Hematopoietic multipotent progenitor cell treated with erythropoietin and hydrocortisone succinate and interleukin-3 and kit ligand, for 8 days (in vitro differentiated cells): ENCODE measurements at regions not wholly inside any gene's neighbourhood (a gene's known extent, or its start where the extent isn't known, plus 50 kb on each side); places are given as distances from the start of the nearest gene placed in this dataset.

Experiments
- DNase-seq: peaks from one replicate; pipeline ENCODE4 v3.0.0-alpha.2; 2015

DNA sequence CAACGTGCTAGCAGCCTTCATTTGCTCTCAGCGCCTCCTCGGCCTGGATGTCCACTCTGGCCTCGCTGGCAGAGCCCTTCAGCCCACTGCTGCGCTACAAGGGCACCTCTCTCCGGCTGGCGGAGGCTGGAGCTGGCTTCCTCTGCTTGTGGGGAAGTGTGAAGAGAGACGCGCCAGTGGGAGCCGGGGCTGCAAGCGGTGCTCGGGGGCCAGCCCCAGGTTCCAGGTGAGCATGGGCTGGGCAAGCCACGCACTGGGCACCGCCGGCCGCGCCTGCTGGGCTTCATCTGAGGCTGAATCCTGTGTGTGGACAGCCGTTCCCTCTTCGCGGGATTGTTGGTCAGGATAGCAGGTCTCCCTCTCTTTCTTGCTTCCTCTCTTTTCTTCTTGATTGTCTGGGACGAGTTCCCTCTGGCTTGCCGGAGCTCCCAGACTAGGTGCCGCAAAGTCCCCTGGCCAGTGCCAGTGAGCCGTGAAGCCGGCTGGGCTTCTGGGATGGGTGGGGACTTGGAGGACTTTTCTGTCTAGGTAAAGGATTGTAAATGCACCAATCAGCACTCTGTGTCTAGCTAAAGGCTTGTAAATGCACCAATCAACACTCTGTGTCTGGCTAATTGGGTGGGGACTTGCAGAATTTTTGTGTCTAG is 165.0 kb downstream of the HEPH start:
- DNase-seq = no peak

DNA sequence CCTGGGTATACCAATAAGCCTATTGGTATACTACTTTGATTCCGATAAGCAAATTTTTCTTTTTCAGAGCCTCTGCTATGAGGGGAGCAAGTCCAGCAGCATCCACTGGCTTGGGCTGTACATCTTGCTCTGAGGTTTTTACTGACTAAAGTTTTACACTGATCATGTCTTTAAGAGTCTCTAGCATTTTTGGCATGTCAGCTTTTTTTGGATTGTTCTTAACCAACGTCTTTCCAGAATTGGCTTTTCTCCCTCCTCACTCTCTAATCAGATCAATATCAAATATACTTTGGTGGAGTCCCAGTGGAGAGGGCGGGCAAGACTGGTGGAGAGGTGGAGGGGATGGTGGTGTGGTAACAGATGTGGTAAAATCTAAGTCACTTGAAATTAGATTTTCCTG is 196.8 kb downstream of the HEPH start:
- DNase-seq = no peak

DNA sequence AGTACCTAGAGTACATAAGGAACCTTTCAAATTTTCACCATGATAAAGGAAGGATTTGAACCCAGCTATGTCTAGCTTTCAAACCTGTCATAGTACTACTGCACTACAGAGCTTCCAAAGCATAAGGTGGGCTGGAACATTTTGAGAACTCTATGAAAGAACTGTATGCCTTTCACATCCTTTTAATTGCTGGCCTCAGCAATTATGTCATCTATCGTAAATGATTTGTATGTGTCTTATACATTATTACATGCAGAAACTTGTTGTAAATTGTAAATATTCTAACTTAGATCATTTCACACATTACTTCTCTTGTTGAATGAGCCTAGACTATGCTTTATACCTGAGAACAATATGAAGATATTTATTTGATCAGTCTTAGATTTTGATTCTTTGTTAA is 220.7 kb downstream of the HEPH start:
- DNase-seq = no peak

DNA sequence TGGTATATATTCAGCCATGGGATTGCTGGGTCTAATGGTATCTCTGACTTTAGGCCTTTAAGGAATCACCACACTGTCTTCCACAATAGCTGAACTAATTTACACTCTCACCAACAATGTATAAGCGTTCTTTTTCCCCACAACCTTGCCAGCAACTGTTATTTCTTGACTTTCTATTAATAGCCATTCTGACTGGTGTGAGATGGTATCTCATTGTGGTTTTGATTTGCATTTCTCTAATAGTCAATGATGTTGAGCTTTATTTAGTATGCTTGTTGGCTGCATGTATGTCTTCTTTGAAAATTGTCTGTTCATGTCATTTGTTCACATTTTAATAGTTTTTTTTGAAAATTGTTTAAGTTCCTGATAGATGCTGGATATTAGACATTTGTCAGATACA is 235.2 kb downstream of the HEPH start:
- DNase-seq = no peak

DNA sequence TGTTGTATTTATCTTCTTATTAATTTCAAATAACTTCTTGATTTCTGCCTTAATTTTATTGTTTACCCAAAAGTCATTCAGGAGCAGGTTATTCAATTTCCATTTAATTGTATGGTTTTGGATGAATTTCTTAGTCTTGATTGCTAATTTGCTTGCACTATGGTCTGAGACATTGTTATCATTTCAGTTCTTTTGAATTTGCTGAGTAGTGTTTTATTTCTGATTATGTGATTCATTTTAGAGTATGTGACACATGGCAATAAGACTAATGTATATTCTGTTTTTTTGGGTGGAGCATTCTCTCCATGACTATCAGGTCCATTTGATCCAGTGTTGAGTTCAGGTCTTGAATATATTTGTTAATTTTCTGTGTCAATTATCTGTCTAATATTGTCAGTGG is 236.7 kb downstream of the EDA2R start:
- no peak for DNase-seq

DNA sequence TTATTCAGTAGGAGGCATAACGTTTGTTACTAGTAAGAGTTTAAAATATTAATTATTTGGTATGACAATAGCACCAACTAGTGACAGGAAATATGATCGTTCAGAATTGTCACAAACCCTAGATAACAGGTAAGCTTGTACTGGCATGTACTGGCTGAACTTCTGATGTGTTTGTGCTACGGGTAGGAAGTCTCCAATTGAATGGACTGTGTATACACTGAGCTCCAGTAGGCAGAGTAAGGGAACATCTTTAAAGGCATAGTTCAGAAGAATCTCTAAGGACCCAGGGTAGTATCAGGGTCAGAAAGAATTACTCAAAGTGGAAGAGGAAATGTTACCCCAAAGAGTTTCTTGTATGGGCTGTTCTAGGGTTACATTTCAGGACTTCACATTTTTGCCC is 230.4 kb downstream of the EDA2R start:
- DNase-seq = peak; percentile 16

DNA sequence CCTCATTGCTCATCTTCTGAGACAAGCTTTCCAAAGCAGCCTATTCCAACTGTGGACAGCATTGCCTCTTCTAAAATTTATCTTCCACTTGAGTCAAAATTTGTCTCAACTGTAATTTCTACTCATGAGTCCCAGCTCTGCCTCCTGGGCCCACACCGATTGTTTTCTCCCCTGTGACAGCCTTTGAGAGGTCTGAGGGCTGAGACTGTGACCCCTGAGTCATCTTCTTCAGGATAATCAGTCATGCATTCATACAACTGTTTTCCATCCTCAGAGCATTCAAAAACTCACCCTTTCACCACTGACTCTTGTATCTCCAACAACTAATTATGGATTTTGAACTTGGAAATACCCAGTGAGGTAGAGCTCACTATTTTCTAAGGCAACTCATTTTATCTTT is 228.1 kb downstream of the EDA2R start:
- DNase-seq = no peak
